HG02623 (cell line): ENCODE measurements at regions not wholly inside any gene's neighbourhood (a gene's known extent, or its start where the extent isn't known, plus 50 kb on each side); places are given as distances from the start of the nearest gene placed in this dataset.

Experiments
- ATAC-seq: cut with Tn5 transposase; IDR thresholded peaks from one replicate; pipeline ENCODE4 v1.9.1; 2021; ENCODE audit warnings: moderate library complexity; ENCODE audit not compliant: unreplicated experiment

- no peak for ATAC-seq
These were observed 140.4 kb upstream of the MAGI2 start for GRCh38 chr7:79593866-79594301.

- no peak for ATAC-seq
These were observed 137.6 kb upstream of the MAGI2 start for GRCh38 chr7:79590916-79591623.

GRCh38 chr7:79590391-79590790 is 136.9 kb upstream of the MAGI2 start:
- ATAC-seq: no peak

- ATAC-seq: no peak
These were observed 117.4 kb upstream of the MAGI2 start for GRCh38 chr7:79570903-79571302.

- ATAC-seq: no peak
These were observed 110.5 kb upstream of the MAGI2 start for GRCh38 chr7:79563821-79564522.

- no peak for ATAC-seq
These were observed 102.1 kb upstream of the MAGI2 start for GRCh38 chr7:79555571-79555970.

GRCh38 chr7:79553811-79554555 is 100.5 kb upstream of the MAGI2 start:
- no peak for ATAC-seq

GRCh38 chr7:79552463-79552862 is 99.0 kb upstream of the MAGI2 start:
- ATAC-seq: no peak

GRCh38 chr7:79548727-79549126 is 95.3 kb upstream of the MAGI2 start:
- no peak for ATAC-seq

GRCh38 chr7:79547132-79547531 is 93.7 kb upstream of the MAGI2 start:
- ATAC-seq: no peak

- ATAC-seq: no peak
These were observed 87.1 kb upstream of the MAGI2 start for GRCh38 chr7:79540592-79540991.

- ATAC-seq: no peak
These were observed 80.7 kb upstream of the MAGI2 start for GRCh38 chr7:79534128-79534527.

- ATAC-seq: no peak
These were observed 78.6 kb upstream of the MAGI2 start for GRCh38 chr7:79531905-79532664.

- no peak for ATAC-seq
These were observed 77.6 kb upstream of the MAGI2 start for GRCh38 chr7:79531116-79531515.

- ATAC-seq: no peak
These were observed 76.4 kb upstream of the MAGI2 start for GRCh38 chr7:79529881-79530235.

GRCh38 chr7:79529214-79529880 is 75.9 kb upstream of the MAGI2 start:
- no peak for ATAC-seq

- ATAC-seq: no peak
These were observed 75.0 kb upstream of the MAGI2 start for GRCh38 chr7:79528421-79528820.

GRCh38 chr7:79524048-79524447 is 70.6 kb upstream of the MAGI2 start:
- ATAC-seq: no peak

- ATAC-seq: no peak
These were observed 70.0 kb upstream of the MAGI2 start for GRCh38 chr7:79523436-79523835.

GRCh38 chr7:79520543-79520942 is 67.1 kb upstream of the MAGI2 start:
- no peak for ATAC-seq

GRCh38 chr7:79515358-79515757 is 61.9 kb upstream of the MAGI2 start:
- no peak for ATAC-seq
